DMS153 treated with DMSO at 0.1 percent for 48 hours (cell line): ENCODE measurements at regions not wholly inside any gene's neighbourhood (a gene's known extent, or its start where the extent isn't known, plus 50 kb on each side); places are given as distances from the start of the nearest gene placed in this dataset.
"Not testable (repeated sequence)": the region's sequence is repeated elsewhere in the genome, so short reads cannot be mapped to it uniquely, and the experiment has no call there.

Experiments used
- DNase-seq: peaks from one replicate; lab custom pipeline; 2025; ENCODE audit not compliant: unreplicated experiment; lab: John Stamatoyannopoulos, UW

GRCh38 chr17:30689266-30690000 lies 135.1 kb downstream of the CRLF3 start:
- not testable (repeated sequence) for DNase-seq

DNA sequence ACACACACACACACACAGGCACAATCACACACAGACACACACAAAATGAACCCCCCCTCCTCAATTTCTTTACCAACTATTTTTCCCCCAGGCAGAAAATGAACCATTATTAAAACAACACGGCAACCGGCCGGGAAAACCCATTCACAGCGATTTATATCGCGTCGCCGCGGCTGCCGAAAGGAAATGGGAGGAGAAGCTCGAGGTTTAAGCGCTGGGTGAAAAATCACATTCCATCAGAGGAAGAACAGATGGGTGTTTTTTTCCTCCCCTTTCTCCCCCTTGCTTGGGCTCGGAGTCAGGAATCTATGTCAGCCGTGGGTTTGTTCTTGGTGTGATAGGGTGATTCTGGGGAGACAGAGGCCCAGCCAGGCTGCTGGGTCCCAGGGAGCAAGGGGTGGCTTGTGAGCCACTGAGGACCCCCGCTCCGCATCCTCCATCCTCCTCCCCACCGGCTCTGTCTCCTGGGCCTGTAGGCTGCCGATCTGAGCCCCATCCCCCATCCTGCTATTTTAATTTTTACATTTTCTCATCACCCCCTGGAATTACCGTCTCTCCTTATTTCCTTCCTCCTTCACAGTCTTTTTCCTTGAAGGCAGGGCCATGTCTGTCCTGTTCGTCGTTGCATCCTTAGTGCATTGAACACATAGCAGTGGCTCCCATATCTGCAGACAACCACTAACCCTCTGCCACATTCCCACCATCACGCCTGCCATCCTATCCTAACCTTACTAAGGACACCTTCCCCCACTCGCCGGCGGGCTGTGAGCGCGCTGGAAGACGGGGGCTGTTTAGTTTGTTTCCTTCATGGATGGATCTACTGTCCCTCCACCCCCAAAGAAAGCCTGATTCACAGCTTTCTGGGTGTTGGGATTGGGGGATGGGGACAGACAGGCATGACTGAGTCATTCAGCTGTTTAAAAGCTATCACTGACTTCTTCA lies 137.7 kb downstream of the CRLF3 start:
- DNase-seq: not testable (repeated sequence)

- DNase-seq: not testable (repeated sequence)
Observed at GRCh38 chr17:30682280-30682679, 142.2 kb downstream of the CRLF3 start.

- not testable (repeated sequence) for DNase-seq
Observed at GRCh38 chr17:30680681-30681080, 143.8 kb downstream of the CRLF3 start.

DNA sequence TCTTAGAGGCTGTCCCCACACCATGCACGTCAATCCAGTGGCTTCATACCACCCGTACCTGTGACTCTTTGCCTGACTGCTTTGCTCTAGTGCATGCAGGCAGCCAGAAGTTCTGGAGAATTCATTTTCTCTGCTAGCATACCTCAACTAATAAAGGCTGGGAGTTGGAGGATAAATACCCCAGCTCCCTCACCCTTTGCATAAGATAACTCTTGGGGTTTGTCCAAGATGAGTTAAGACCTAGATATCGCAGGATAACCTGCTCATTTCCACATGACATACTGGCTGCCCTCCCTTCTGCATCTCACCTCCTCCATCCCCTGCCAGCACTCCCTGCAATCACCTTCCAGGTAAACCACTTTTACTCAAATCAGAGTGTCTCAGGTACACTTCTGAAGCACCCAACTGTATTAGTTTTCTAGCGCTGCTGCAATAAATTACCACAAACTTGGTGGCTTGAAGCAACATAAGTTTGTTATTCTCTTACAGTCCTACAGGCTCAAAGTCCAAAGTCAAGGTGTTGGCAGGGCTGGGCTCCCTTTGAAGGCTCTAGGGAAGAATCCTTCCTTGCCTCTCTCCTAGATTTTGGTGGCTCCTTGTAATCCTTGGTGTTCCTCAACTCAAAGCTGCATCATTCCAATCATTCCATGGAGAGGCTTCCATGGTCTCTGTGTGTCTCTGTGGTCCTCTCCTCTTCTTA lies 146.8 kb downstream of the CRLF3 start:
- DNase-seq: no peak

GRCh38 chr17:30675777-30676492 lies 148.6 kb downstream of the CRLF3 start:
- not testable (repeated sequence) for DNase-seq

DNA sequence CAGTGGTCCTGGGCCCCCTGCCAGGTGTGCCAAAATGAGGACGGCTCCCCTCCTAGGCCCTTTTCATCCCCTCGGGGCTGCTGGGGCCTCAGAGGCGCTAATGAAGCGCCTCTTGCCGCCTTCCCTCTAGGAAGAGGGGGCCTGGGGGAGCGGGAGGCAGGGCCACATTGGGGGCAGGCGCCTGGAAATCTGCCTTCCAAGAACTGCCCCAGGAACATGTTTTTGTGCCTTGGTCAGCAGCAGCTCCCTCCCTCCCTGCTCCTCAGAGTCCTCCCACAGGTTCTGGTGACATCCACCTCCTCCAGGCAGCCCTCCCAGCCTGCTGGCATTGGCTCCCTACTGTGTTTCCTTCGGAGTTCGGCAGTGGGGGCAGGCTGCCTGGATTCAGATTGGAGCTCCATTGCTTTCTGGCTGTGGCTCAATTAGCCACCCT lies 155.3 kb downstream of the CRLF3 start:
- DNase-seq: not testable (repeated sequence)

DNA sequence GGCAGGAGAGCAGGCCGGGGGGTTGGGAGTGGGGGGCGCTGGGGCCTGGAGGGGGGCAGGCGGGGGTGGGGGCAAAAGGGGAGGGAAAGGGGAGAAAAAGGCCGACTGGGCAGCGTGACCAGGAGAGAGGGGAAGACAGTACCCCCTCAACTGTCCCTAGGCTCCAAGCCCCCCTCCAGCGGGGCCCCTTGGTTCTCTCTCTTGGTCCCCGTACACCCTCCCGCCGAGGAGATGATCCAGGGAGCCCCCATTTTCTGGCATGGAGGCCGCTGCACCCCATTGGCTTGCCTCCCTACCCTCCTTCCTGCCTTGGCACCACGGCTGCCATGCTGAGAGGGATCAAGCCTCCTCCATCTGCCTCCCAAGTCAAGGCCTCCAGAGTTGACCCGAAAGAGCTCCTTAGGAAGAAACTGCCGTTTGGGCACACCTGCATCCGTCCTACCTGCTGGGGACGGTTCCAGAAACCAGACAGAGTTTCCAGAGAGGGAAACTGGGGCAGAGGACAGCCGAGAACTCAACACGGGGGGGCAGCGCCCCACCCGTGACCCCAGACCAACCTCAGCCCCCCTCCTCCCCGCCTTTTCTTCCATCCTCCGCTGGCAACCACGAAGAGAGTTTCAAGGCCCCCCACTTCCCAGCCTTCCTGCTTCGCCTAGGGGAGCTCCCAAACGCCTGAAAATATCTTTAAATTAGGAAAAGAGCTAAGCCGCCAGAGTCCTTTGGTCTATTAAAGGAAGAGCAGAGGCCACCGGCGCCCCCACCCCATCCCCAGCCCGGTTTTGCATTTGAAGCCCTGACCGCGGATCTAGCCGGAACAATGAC lies 155.9 kb downstream of the CRLF3 start:
- not testable (repeated sequence) for DNase-seq

DNA sequence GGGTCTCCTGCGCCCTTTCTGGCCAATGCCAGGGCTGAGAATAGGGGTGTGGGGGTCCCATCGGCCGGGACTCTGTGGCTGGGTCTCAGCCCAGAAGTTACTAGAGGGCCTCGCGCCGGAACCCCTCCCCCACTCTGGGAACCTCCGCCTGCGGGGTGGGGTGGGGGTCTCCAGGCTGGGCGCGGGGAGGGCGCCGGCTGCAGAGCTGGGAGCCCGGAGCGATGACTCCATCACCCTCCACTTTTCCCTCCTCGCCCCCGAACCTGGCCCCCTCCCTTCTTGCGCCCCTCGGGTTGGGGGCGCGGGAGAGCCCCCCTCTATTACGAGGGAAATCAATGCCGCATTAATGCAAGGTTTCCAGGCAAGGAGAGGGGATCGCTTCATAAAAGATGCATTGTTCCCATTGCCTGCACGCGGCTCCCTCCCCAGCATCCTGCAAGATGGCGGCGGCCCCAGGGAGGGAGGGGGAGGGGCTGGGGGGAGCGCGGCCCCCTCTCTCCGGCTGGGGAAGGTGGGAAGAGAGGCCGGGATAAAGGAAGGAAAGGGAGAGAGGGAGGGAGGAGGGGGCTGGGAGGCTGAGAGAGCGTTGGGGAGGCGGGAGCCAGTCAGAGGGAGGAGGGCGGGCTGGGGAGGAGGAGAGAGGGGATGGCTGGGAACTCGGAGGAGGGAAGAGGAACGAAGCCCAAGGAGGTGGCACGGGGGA lies 156.7 kb downstream of the CRLF3 start:
- DNase-seq: peak; percentile 24

GRCh38 chr17:30666838-30667656 lies 157.4 kb downstream of the CRLF3 start:
- DNase-seq: not testable (repeated sequence)

DNA sequence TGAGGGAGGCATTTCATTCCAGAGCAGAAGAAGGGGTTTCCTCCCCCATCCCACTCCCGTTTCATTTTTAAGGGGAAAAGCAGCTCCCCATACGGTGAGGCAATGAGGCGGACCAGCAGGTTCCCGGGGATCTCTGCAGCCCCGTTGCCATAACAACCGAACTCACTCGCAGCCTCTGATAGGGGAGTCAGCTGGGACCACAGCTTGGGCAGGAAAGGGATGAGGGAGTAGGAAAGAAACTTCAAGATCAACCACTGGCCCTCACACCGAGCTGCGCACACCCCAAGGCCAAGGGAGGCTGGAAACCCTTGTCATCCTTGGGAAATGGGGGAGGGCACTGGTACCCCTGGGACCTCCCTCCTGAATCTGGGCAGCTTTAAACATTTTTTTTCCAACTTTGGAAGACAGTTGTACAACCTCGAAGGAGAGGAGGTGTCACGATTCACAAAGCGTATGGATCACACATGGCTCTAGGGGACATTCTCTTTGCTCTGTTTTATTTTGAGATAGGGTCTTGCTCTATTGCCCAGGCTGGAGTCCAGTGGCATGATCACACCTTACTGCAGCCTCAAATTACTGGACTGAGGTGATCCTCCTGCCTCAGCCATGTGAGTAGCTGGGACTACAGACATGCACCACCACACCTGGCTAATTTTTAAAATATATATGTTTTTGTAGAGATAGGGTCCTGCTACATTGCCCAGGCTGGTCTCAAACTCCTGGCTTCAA lies 160.6 kb downstream of the CRLF3 start:
- not testable (repeated sequence) for DNase-seq

GRCh38 chr17:30657148-30657547 lies 167.3 kb downstream of the CRLF3 start:
- not testable (repeated sequence) for DNase-seq

DNA sequence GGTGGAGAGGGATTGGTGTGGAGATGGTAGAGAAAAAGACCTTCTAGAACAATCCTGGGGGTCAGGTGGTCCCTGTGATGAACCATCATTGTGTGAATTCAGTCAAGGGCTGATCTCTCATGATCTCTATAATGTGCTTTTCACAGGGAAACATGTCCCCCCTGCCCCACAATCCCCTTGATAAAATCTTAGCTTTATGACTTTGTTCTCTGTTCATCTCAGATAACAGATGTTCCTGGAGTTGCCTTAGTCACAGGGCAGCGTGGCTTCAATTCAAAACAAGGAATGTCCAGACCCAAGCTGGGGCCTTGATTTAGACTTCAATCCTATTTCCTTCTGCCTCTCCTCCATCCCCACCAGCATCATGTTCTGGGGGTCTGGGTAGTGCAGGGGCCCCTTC lies 171.5 kb downstream of the CRLF3 start:
- DNase-seq: not testable (repeated sequence)

- not testable (repeated sequence) for DNase-seq
Observed at GRCh38 chr17:30650149-30650548, 172.9 kb downstream of the GOSR1 start.

GRCh38 chr17:30648015-30648620 lies 170.9 kb downstream of the GOSR1 start:
- not testable (repeated sequence) for DNase-seq

GRCh38 chr17:30645875-30646274 lies 168.7 kb downstream of the GOSR1 start:
- DNase-seq: not testable (repeated sequence)

- DNase-seq: not testable (repeated sequence)
Observed at GRCh38 chr17:30644713-30645112, 167.5 kb downstream of the GOSR1 start.
